ENCODE measurements at regions not wholly inside any gene's neighbourhood (a gene's known extent, or its start where the extent isn't known, plus 50 kb on each side); places are given as distances from the start of the nearest gene placed in this dataset.

GRCh38 chr14:98458702-98459101, 813.3 kb downstream of the BCL11B start:
- no peak for DNase-seq

DNA sequence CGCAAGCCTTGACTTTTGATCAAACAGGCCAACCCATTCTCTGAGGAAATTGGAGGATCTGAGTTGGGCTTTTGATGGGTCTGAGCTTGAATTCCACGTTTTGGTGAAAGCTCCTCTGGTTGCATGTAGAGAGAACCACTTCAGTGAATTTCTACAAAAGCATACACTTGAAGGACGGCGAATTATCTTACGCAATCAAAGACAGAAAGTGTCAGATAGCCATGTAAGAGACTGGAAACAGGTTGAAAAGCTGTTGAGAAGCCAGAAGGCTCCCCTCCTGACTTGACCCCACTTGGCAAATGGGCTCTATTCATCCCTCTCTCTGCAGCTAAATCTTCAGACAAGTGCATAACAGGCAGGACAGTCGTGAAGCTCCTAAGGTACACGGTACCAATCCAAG, 809.1 kb downstream of the BCL11B start:
- DNase-seq: no peak

DNA sequence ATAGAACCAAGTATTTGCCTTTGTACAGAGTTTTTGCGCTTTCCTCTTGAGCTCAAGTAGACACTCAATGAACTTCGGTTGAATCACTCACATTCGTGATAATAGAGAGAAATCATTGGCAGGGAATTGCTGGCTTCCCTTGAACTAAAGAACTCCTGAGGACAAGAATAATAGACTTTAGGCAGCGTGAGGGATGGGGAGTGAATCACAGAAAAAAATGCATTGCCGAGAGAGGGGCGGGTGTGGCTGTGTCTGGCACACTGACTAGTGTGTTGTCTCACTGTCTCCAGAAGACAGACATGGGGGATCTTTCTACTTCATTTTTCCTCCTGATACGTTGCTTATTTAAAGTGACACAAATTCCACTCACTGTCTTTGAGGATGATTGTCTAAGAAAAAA, 805.2 kb downstream of the BCL11B start:
- DNase-seq: no peak

DNA sequence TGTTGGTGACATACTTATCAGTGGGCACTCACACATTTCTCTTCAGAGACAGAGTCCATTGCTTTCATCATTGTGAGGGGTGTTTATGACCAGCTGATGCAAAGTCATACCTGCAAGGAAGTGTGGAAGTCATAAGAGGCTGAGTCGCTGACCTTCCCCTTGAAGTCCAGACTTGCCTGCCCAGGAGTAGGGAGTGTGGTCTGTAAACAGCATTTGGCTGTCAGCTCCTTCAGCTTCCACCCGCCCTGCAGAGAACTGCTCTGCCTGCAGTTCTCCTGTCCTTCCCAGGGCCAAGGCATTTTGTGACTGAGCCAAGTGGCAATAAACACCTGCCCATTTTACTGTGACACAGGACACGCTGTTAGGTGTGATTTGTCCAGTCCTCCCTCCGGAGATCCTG, 801.3 kb downstream of the BCL11B start:
- DNase-seq: no peak

DNA sequence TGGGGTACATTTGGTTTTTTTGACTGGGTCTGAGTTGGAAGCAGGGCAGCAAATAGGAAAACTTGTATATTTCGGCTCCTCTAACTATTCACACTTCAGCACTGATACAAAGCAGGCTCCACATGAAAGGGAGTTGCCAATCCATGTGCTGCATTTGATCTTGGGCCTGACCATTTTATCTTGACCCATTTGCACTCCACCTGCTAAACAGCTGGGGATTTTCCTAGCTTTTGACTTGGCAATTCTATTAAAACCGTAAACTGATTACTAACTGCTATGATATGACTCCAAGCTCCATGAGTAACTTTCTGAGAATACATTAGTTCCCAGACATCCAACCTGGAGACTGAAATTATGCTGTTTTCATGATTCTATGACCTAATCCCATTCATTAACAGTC, 797.1 kb downstream of the BCL11B start:
- no peak for DNase-seq

DNA sequence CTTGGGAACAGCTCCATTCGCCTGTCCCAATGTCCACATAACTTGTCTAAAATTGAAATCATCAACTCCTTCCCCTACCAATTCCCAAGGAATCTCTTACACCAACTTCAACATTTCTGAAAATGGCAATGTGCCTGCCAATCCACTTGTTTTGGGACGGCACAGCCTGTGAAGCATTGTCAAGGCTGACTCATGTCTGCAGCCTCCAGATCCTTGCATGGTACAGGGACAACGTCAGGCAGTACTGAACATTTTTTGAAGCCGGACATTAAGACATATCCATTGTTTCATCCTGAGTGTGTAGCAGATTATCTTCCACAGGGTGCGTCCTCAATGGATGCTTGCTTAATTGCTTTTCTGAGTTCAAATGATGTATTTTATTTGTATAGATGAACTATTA, 794.1 kb downstream of the BCL11B start:
- no peak for DNase-seq

DNA sequence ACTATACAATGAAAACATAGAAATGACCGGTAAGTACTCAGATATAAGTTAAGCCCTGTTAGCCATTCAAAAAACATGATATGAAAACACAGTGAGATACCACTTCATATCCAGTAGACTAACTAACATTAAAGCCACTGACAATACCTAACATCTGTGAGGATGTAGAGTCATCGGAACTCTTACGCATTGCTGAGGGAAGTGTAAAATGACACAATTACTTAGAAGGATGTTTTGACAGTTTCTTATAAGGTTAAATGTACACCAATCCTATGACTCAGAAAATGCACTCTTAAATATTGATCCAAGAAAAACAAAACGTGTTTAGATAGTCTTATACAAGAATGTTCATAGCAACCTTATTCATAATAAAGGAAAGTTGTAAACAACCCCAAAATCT, 782.9 kb downstream of the BCL11B start:
- DNase-seq: no peak

DNA sequence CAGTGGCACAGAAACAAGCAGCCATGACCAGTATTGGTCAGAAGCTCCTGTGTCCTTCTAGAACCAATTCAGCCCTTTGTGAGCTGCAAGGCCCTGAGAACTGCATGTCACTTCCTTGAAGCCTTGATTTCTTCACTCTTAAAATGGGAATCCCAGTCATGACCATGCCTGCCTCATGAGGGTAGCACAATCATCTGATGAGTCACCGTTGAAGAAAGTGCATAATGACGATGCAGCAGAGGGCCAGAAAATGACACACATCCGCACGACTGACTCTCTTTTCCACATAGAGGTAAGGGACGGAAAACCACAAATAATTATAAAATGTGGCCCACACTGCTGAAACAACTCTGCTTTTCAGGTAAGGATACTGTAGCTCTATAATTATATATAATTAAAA, 777.4 kb downstream of the BCL11B start:
- DNase-seq: no peak

- DNase-seq: no peak
Measured at GRCh38 chr14:98498019-98498885, 773.7 kb downstream of the BCL11B start.

- no peak for DNase-seq
Measured at GRCh38 chr14:98501335-98501734, 770.7 kb downstream of the BCL11B start.

- DNase-seq: no peak
Measured at GRCh38 chr14:98501836-98502235, 770.2 kb downstream of the BCL11B start.

- DNase-seq: no peak
Measured at GRCh38 chr14:98503086-98503815, 768.7 kb downstream of the BCL11B start.

DNA sequence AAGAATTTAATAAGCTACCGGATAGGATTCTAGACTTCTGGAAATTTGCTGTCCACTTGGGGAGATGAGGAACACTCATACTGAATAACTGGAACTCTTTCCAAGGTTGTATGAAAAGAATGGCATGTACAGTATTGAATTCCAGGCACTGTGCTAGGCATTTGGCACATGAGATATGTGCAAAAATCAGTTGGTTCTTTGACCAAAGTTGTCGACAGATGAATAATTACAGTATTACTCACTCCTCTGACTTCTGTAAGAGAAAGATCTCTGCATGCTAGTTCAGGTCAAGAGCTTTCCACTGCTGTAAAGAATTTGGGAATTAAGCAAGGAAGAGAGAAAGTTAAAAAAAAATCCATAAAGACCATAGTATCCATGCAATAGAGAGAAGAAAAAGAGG, 764.7 kb downstream of the BCL11B start:
- DNase-seq: no peak

DNA sequence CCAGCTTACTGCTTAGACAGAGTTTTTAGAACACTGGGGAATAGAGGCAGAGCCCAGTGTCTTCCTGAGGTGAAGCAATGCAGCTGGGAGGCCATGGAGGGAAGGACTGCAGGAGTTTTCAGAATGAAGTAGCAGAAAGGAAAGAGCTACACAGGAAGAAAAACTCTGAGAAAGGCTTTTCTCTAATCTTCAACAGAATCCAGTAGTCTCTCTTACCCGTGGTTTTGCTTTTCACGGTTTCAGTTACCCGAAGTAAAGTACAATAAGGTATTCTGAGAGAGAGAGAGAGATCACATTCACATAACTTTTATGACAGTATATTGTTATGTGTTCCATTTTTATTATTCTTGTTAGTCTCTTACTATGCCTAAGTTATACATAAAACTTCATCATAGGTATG, 761.6 kb downstream of the BCL11B start:
- DNase-seq: no peak

DNA sequence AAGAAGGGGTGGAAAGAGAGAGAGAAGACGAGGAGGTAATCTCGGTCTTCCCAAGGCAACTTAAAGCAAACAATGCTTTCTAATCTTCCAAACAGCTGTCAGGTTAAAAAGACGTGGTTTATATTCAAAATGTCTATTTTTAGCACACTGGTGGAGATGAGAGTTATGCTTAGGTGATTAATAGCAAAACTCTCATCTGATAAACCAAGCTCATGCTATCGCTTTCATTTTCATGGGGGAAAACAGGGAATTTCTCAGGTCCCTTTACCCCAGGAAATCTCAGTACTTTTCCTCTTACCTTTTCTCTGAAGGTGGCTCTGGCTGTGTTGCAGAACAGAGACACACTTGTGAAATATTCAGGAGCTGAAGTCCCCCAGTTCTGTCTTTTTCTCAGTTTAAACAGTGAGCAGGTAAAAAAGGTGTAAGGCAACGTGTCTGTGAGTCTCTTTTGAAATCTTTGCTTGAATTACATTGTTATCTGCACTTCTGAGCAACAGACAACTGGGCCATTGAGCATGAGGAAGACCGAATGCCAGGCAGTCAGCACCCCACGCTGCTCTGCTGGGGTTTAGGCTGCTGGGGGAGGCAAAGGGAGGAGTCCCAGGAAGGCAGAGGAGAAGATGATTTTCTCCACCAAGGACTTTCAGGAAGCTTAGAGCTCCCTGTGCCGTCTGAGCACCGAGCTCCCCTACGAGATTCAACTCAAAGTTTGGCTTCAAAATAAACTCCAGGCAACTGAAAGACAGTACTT, 759.3 kb downstream of the BCL11B start:
- DNase-seq: no peak

GRCh38 chr14:98513558-98513957, 758.4 kb downstream of the BCL11B start:
- DNase-seq: no peak

GRCh38 chr14:98514016-98514415, 758.0 kb downstream of the BCL11B start:
- DNase-seq: no peak

- no peak for DNase-seq
Measured at GRCh38 chr14:98536256-98536655, 735.7 kb downstream of the BCL11B start.

GRCh38 chr14:98542316-98542715, 729.7 kb downstream of the BCL11B start:
- DNase-seq: no peak

- DNase-seq: no peak
Measured at GRCh38 chr14:98543074-98543473, 728.9 kb downstream of the BCL11B start.

GRCh38 chr14:98544174-98544573, 727.8 kb downstream of the BCL11B start:
- no peak for DNase-seq

GRCh38 chr14:98545181-98545580, 726.8 kb downstream of the BCL11B start:
- DNase-seq: no peak

GRCh38 chr14:98548071-98548686, 723.8 kb downstream of the BCL11B start:
- no peak for DNase-seq

Measured in NCI-H446 treated with DMSO at 0.1 percent for 48 hours (cell line).